H1 (cell line): ENCODE measurements at regions not wholly inside any gene's neighbourhood (a gene's known extent, or its start where the extent isn't known, plus 50 kb on each side); places are given as distances from the start of the nearest gene placed in this dataset.

Source experiments
- CTCF ChIA-PET: fragments of 300-600 bp; sonication (Branson Sonifier 250); formaldehyde crosslinking; loops from one replicate; lab custom pipeline; 2021; ENCODE audit not compliant: partially characterized antibody; lab: Charles Lee
- POLR2A ChIA-PET: fragments of 300-600 bp; sonication (Branson Sonifier 250); formaldehyde crosslinking; loops from one replicate; lab custom pipeline; 2021; ENCODE audit warnings: inconsistent platforms; ENCODE audit not compliant: partially characterized antibody; lab: Charles Lee
- DNase-seq, 2 experiments: peaks; one replicate each; pipeline versions ENCODE4 v3.0.0 to v3.0.0-alpha.2; 2010 to 2022; ENCODE audit warnings: low spot score in 2 of 2, low read depth in 1 of 2, mixed read lengths in 1 of 2
- FAIRE-seq: peaks from 2 replicates; lab custom pipeline; 2011; peaks lifted over from hg19 to GRCh38; lab: Jason Lieb, UNC
- H2AFZ ChIP-seq: 2 replicates; pipeline ENCODE4 v1.8.1; 2012; ENCODE audit warnings: low read length, inconsistent platforms
- H2AK5ac ChIP-seq: 2 replicates; pipeline ENCODE4 v1.6.1; 2013; ENCODE audit warnings: low read depth, low read length
- H2BK120ac ChIP-seq: replicated peaks from 2 replicates; pipeline ENCODE3; 2013; ENCODE audit warnings: low read depth, low read length, inconsistent platforms
- H2BK12ac ChIP-seq: 2 replicates; pipeline ENCODE4 v1.6.1; 2013; ENCODE audit warnings: low read depth, low read length
- H2BK15ac ChIP-seq: 2 replicates; pipeline ENCODE4 v1.6.1; 2013; ENCODE audit warnings: low read length
- H2BK20ac ChIP-seq: 2 replicates; pipeline ENCODE4 v1.6.1; 2013; ENCODE audit warnings: low read length
- H2BK5ac ChIP-seq: 2 replicates; pipeline ENCODE4 v1.6.1; 2013; ENCODE audit warnings: low read depth, low read length
- H3K14ac ChIP-seq: 2 replicates; pipeline ENCODE4 v1.6.1; 2013; ENCODE audit warnings: inconsistent platforms; ENCODE audit not compliant: insufficient read length
- H3K18ac ChIP-seq: 2 replicates; pipeline ENCODE4 v1.6.1; 2013; ENCODE audit warnings: low read length; ENCODE audit errors: extremely low read depth
- H3K23ac ChIP-seq: 2 replicates; pipeline ENCODE4 v1.6.1; 2013; ENCODE audit warnings: inconsistent platforms; ENCODE audit not compliant: insufficient read length
- H3K23me2 ChIP-seq: 2 replicates; pipeline ENCODE4 v1.6.1; 2013; ENCODE audit warnings: low read depth, low read length
- H3K27ac ChIP-seq: 2 replicates; pipeline ENCODE4 v1.6.1; 2011; ENCODE audit warnings: low read depth, low read length, inconsistent platforms
- H3K27me3 ChIP-seq, 4 experiments: replicated peaks in 1 of 4; 1 replicate in 1 of 4; 2 replicates in 3 of 4; pipeline versions ENCODE4 v1.6.1 to v1.8.1; 2011 to 2013; ENCODE audit warnings: low read length in 3 of 4, mild to moderate bottlenecking in 3 of 4, inconsistent platforms in 2 of 4, mixed read lengths in 2 of 4, moderate library complexity in 1 of 4; ENCODE audit not compliant: control insufficient read depth in 3 of 4, insufficient read depth in 3 of 4; ENCODE audit errors: extremely low read depth in 1 of 4
- H3K36me3 ChIP-seq, 4 experiments: 2 replicates each; pipeline versions ENCODE4 v1.6.1 to v1.8.1; 2011 to 2013; ENCODE audit warnings: mild to moderate bottlenecking in 4 of 4, low read length in 3 of 4, moderate library complexity in 2 of 4, control low read depth in 1 of 4, inconsistent platforms in 1 of 4; ENCODE audit not compliant: insufficient read depth in 4 of 4, control insufficient read depth in 2 of 4
- H3K4ac ChIP-seq: replicated peaks from 2 replicates; pipeline ENCODE3; 2013; ENCODE audit warnings: low read length, low read depth, mixed read lengths, inconsistent platforms; ENCODE audit not compliant: insufficient read length
- H3K4me1 ChIP-seq, 4 experiments: replicated peaks in 1 of 4; 1 replicate in 1 of 4; 2 replicates in 3 of 4; pipeline versions ENCODE4 v1.6.1 to v1.8.1; 2011 to 2013; ENCODE audit warnings: low read length in 3 of 4, inconsistent platforms in 2 of 4, mixed read lengths in 1 of 4; ENCODE audit not compliant: insufficient read depth in 4 of 4, control insufficient read depth in 3 of 4
- H3K4me2 ChIP-seq, 2 experiments: 2 replicates each; pipeline versions ENCODE4 v1.6.1 to v1.8.1; 2011 to 2013; ENCODE audit warnings: low read depth in 2 of 2, low read length in 2 of 2, control low read depth in 1 of 2, inconsistent platforms in 1 of 2, mild to moderate bottlenecking in 1 of 2; ENCODE audit not compliant: insufficient read depth in 1 of 2
- H3K4me3 ChIP-seq, 4 experiments: fragments of 200-600, 300-600 bp in 1 of 4; sonication (generic), shearing (Covaris generic), sonication (Bioruptor Twin) in 1 of 4; 2 replicates each; pipeline versions ENCODE4 v1.5.1 to v1.8.1; 2011 to 2016; ENCODE audit warnings: low read length in 4 of 4, low read depth in 3 of 4, control low read depth in 2 of 4, inconsistent platforms in 2 of 4, mild to moderate bottlenecking in 2 of 4, mixed read lengths in 1 of 4, moderate library complexity in 1 of 4; ENCODE audit not compliant: insufficient read depth in 2 of 4; ENCODE audit errors: extremely low read depth in 1 of 4
- H3K56ac ChIP-seq: replicated peaks from 2 replicates; pipeline ENCODE3; 2013; ENCODE audit warnings: low read depth, mild to moderate bottlenecking, mixed read lengths, low read length, inconsistent platforms; ENCODE audit not compliant: insufficient read length
- H3K79me1 ChIP-seq: 2 replicates; pipeline ENCODE4 v1.6.1; 2013; ENCODE audit warnings: low read depth, low read length, control low read depth
- H3K79me2 ChIP-seq, 2 experiments: 2 replicates each; pipeline versions ENCODE4 v1.6.1 to v1.8.1; 2012 to 2013; ENCODE audit warnings: low read length in 2 of 2, mild to moderate bottlenecking in 2 of 2, inconsistent platforms in 1 of 2; ENCODE audit not compliant: insufficient read depth in 2 of 2, control insufficient read depth in 1 of 2
- H3K9ac ChIP-seq, 4 experiments: replicated peaks in 1 of 4; 1 replicate in 1 of 4; 2 replicates in 3 of 4; pipeline versions ENCODE4 v1.6.1 to v1.8.1; 2011 to 2013; ENCODE audit warnings: low read depth in 3 of 4, low read length in 3 of 4, control low read depth in 2 of 4, mild to moderate bottlenecking in 2 of 4, moderate library complexity in 2 of 4, inconsistent platforms in 1 of 4; ENCODE audit errors: extremely low read depth in 1 of 4
- H3K9me3 ChIP-seq, 2 experiments: 2 replicates each; pipeline versions ENCODE4 v1.6.1 to v1.8.1; 2012 to 2013; ENCODE audit warnings: mild to moderate bottlenecking in 2 of 2, moderate library complexity in 2 of 2, control low read depth in 1 of 2, inconsistent platforms in 1 of 2, low read depth in 1 of 2, low read length in 1 of 2, mixed read lengths in 1 of 2; ENCODE audit not compliant: insufficient read depth in 2 of 2
- H4K20me1 ChIP-seq, 2 experiments: replicated peaks in 1 of 2; 2 replicates each; pipeline versions ENCODE3 to v1.8.1; 2011 to 2013; ENCODE audit warnings: inconsistent platforms in 2 of 2, low read length in 2 of 2, mild to moderate bottlenecking in 1 of 2; ENCODE audit not compliant: insufficient read depth in 2 of 2, control insufficient read depth in 1 of 2
- H4K5ac ChIP-seq: 2 replicates; pipeline ENCODE4 v1.6.1; 2013; ENCODE audit warnings: low read length, low read depth, mixed read lengths, inconsistent platforms; ENCODE audit not compliant: insufficient read length
- H4K8ac ChIP-seq: 2 replicates; pipeline ENCODE4 v1.8.0; 2013; ENCODE audit warnings: mild to moderate bottlenecking, moderate library complexity, low read length, inconsistent platforms; ENCODE audit not compliant: insufficient read depth; ENCODE audit errors: extremely low read depth
- H4K91ac ChIP-seq: replicated peaks from 2 replicates; pipeline ENCODE3; 2013; ENCODE audit warnings: low read length, mixed read lengths, inconsistent platforms; ENCODE audit not compliant: insufficient read length
- CHD2 ChIP-seq: IDR thresholded peaks from 2 replicates; pipeline ENCODE4 v1.6.1; 2012; ENCODE audit warnings: low read length, improper control_type of control experiment
- FOSL1 ChIP-seq: IDR thresholded peaks from 2 replicates; pipeline ENCODE4 v1.6.1; 2011; ENCODE audit warnings: mild to moderate bottlenecking, low read depth, low read length, moderate library complexity; ENCODE audit not compliant: insufficient read depth
- JUND ChIP-seq: IDR thresholded peaks from 2 replicates; pipeline ENCODE4 v1.6.1; 2011; ENCODE audit warnings: mild to moderate bottlenecking, improper control_type of control experiment, low read length
- WGBS, 2 experiments: shearing (Covaris generic) in 1 of 2; methylation state at CpG; one replicate each; pipeline versions ENCODE4 v1.1.6 to v1.1.7; 2013 to 2015; ENCODE audit warnings: low lambda C conversion rate in 2 of 2, mixed read lengths in 2 of 2, inconsistent platforms in 1 of 2, low coverage in 1 of 2, missing lambda C conversion rate in 1 of 2; ENCODE audit not compliant: insufficient replicate concordance in 2 of 2, insufficient coverage in 1 of 2, insufficient read length in 1 of 2; ENCODE audit errors: extremely low coverage in 1 of 2, missing lambda C conversion rate in 1 of 2; 5-methylcytosine and 5-hydroxymethylcytosine counted together

- Histone ChIP-seq H3K18ac (no peak overlapping the region), H3K56ac (no peak overlapping the region), H2AFZ (no peak overlapping the region), H4K8ac (no peak overlapping the region), H2BK15ac (no peak overlapping the region), H2BK5ac (no peak overlapping the region), H2BK120ac (no peak overlapping the region), H2BK12ac (no peak overlapping the region), H3K9me3 (no peaks in the 10 kb centered on the region), H3K79me2 (no peaks in the 10 kb centered on the region), H3K4me1 (no peaks in the 10 kb centered on the region), H3K27me3 (no peaks in the 10 kb centered on the region), H4K5ac (no peak overlapping the region), H2BK20ac (no peak overlapping the region), H2AK5ac (no peak overlapping the region), H3K23me2 (no peaks in the 10 kb centered on the region), H3K4ac (no peak overlapping the region), H3K36me3 (no peaks in the 10 kb centered on the region), H4K20me1 (no peaks in the 10 kb centered on the region), H3K23ac (no peak overlapping the region), H3K79me1 (no peaks in the 10 kb centered on the region), H4K91ac (no peak overlapping the region), H3K4me2 (no peak overlapping the region), H3K27ac (no peak overlapping the region), H3K9ac (no peak overlapping the region), H3K4me3 (no peak overlapping the region), H3K14ac (no peak overlapping the region)
- ChIA-PET CTCF (no interaction called here), POLR2A (no interaction called here)
- no peak for TF ChIP-seq CHD2
- TF ChIP-seq FOSL1, result no peak
- no peak for TF ChIP-seq JUND
- WGBS, 2 experiments, result 84% methylated on average over 2 of the region's 2 CpGs; no CpG with 5 or more reads in 1 of the 2 experiments
- no peak for FAIRE-seq
- no peak for DNase-seq
Observed at GRCh38 chr4:24731448-24731847, 63.9 kb upstream of the SOD3 start.
